Trophoblast cell (in vitro differentiated cells and primary cell): ENCODE measurements at regions not wholly inside any gene's neighbourhood (a gene's known extent, or its start where the extent isn't known, plus 50 kb on each side); places are given as distances from the start of the nearest gene placed in this dataset.
A peak's percentile ranks its signal among the peaks of the same experiment; 100 is the strongest.
"Not testable (repeated sequence)": the region's sequence is repeated elsewhere in the genome, so short reads cannot be mapped to it uniquely, and the experiment has no call there.

Experiments used
- DNase-seq, 2 donors: peaks; one replicate each; pipeline ENCODE4 v3.0.0-alpha.2; 2016
- H2AFZ ChIP-seq: 2 replicates; pipeline ENCODE4 v1.6.1; 2013; ENCODE audit warnings: low read length, moderate library complexity, mild to moderate bottlenecking; ENCODE audit not compliant: insufficient read depth, poor library complexity
- H2AK5ac ChIP-seq: 2 replicates; pipeline ENCODE4 v1.6.1; 2013; ENCODE audit warnings: mild to moderate bottlenecking, low read length
- H2BK120ac ChIP-seq: 2 replicates; pipeline ENCODE4 v1.6.1; 2013; ENCODE audit warnings: low read length, mild to moderate bottlenecking, moderate library complexity; ENCODE audit not compliant: insufficient read depth, poor library complexity
- H2BK12ac ChIP-seq: 2 replicates; pipeline ENCODE4 v1.6.1; 2013; ENCODE audit warnings: mild to moderate bottlenecking, low read length, moderate library complexity
- H2BK5ac ChIP-seq: 2 replicates; pipeline ENCODE4 v1.6.1; 2013; ENCODE audit warnings: low read length, low read depth, moderate library complexity, mild to moderate bottlenecking; ENCODE audit not compliant: poor library complexity
- H3K14ac ChIP-seq: 2 replicates; pipeline ENCODE4 v1.6.1; 2013; ENCODE audit warnings: mild to moderate bottlenecking, low read length
- H3K18ac ChIP-seq: 2 replicates; pipeline ENCODE4 v1.6.1; 2013; ENCODE audit warnings: mild to moderate bottlenecking, low read length
- H3K23ac ChIP-seq: 2 replicates; pipeline ENCODE4 v1.6.1; 2013; ENCODE audit warnings: low read length
- H3K27ac ChIP-seq: 2 replicates; pipeline ENCODE4 v1.5.1; 2013; ENCODE audit warnings: low read depth, mild to moderate bottlenecking, inconsistent platforms, low read length, moderate library complexity
- H3K27me3 ChIP-seq: 2 replicates; pipeline ENCODE4 v1.6.1; 2013; ENCODE audit warnings: inconsistent platforms, mild to moderate bottlenecking, low read length, moderate library complexity; ENCODE audit not compliant: insufficient read depth
- H3K36me3 ChIP-seq, 2 experiments: 1 replicate in 1 of 2; 2 replicates in 1 of 2; pipeline ENCODE4 v1.6.1; 2013; ENCODE audit warnings: low read length in 2 of 2, mild to moderate bottlenecking in 2 of 2, moderate library complexity in 1 of 2; ENCODE audit not compliant: insufficient read depth in 2 of 2, control insufficient read depth in 1 of 2
- H3K4ac ChIP-seq: 2 replicates; pipeline ENCODE4 v1.6.1; 2013; ENCODE audit warnings: low read depth, mild to moderate bottlenecking, low read length, moderate library complexity
- H3K4me1 ChIP-seq, 2 experiments: 1 replicate in 1 of 2; 2 replicates in 1 of 2; pipeline ENCODE4 v1.6.1; 2013; ENCODE audit warnings: low read length in 2 of 2, mild to moderate bottlenecking in 2 of 2, moderate library complexity in 1 of 2; ENCODE audit not compliant: insufficient read depth in 2 of 2, control insufficient read depth in 1 of 2
- H3K4me2 ChIP-seq: 2 replicates; pipeline ENCODE4 v1.6.1; 2013; ENCODE audit warnings: inconsistent platforms, mild to moderate bottlenecking, low read length, moderate library complexity
- H3K4me3 ChIP-seq: 2 replicates; pipeline ENCODE4 v1.5.1; 2013; ENCODE audit warnings: mild to moderate bottlenecking, low read depth, low read length, inconsistent platforms
- H3K79me1 ChIP-seq: one replicate; pipeline ENCODE4 v1.6.1; 2013; ENCODE audit warnings: low read length
- H3K79me2 ChIP-seq: 2 replicates; pipeline ENCODE4 v1.6.1; 2013; ENCODE audit warnings: low read length, mild to moderate bottlenecking; ENCODE audit not compliant: control insufficient read depth, insufficient read depth, poor library complexity
- H3K9ac ChIP-seq: 2 replicates; pipeline ENCODE4 v1.6.1; 2013; ENCODE audit warnings: mild to moderate bottlenecking, low read length
- H3K9me3 ChIP-seq: 2 replicates; pipeline ENCODE4 v1.6.1; 2013; ENCODE audit warnings: low read depth, mild to moderate bottlenecking, control low read depth, inconsistent platforms, low read length; ENCODE audit not compliant: insufficient read depth
- H4K12ac ChIP-seq: 2 replicates; pipeline ENCODE4 v1.6.1; 2013; ENCODE audit warnings: low read depth, mild to moderate bottlenecking, low read length, moderate library complexity
- H4K8ac ChIP-seq: 2 replicates; pipeline ENCODE4 v1.6.1; 2013; ENCODE audit warnings: low read depth, mild to moderate bottlenecking, low read length, moderate library complexity
- H4K91ac ChIP-seq: one replicate; pipeline ENCODE4 v1.6.1; 2013; ENCODE audit warnings: low read depth, mild to moderate bottlenecking, low read length, moderate library complexity
- WGBS: extraction: QIAGEN DNeasy Blood & Tissue Kit; methylation state at CpG from one replicate; pipeline ENCODE4 v1.1.7; 2013; ENCODE audit warnings: missing lambda C conversion rate; ENCODE audit not compliant: insufficient read length, insufficient coverage; ENCODE audit errors: extremely low coverage; 5-methylcytosine and 5-hydroxymethylcytosine counted together

DNA sequence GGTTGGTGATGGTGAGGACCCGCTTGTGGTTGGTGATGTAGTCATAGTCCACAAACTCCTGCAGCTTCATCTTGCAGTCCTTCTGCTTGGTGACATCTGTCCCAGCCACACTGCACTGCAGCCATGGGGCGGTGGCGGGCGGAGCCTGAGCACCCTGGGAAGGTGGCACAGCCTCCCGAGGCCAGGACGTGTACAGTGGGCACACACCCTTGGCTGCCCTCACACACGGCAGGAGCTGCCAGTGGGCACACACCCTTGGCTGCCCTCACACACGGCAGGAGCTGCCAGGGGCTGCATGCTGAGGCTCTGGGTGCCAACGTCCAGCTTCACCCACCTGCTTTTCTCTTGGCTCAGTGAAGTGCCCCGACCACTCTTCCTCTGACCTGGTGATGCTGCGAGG is 128.7 kb downstream of the TUBA3C start:
- no peak overlapping the region for H2BK12ac ChIP-seq
- no peak overlapping the region for H3K4me3 ChIP-seq
- no peak for DNase-seq
- H3K18ac ChIP-seq: no peak overlapping the region
- no peak overlapping the region for H2BK120ac ChIP-seq
- H3K79me2 ChIP-seq: no peaks in the 10 kb centered on the region
- no peak overlapping the region for H2AK5ac ChIP-seq
- no CpG with 5 or more reads among the region's 11 CpGs for WGBS
- no peak overlapping the region for H4K91ac ChIP-seq
- no peak overlapping the region for H3K4ac ChIP-seq
- no peak overlapping the region for H2AFZ ChIP-seq
- H3K9ac ChIP-seq: no peak overlapping the region
- H4K8ac ChIP-seq: no peak overlapping the region
- no peak overlapping the region for H4K12ac ChIP-seq
- H3K79me1 ChIP-seq: no peaks in the 10 kb centered on the region
- H3K4me2 ChIP-seq: no peak overlapping the region
- H3K9me3 ChIP-seq: peaks cover 80% of the 10 kb centered on the region
- no peak overlapping the region for H3K27ac ChIP-seq
- H3K4me1 ChIP-seq: no peaks in the 10 kb centered on the region
- H3K14ac ChIP-seq: no peak overlapping the region
- H2BK5ac ChIP-seq: no peak overlapping the region
- peaks cover 0 to 2% of the 10 kb centered on the region in 2 experiments for H3K36me3 ChIP-seq
- no peaks in the 10 kb centered on the region for H3K27me3 ChIP-seq
- H3K23ac ChIP-seq: no peak overlapping the region

DNA sequence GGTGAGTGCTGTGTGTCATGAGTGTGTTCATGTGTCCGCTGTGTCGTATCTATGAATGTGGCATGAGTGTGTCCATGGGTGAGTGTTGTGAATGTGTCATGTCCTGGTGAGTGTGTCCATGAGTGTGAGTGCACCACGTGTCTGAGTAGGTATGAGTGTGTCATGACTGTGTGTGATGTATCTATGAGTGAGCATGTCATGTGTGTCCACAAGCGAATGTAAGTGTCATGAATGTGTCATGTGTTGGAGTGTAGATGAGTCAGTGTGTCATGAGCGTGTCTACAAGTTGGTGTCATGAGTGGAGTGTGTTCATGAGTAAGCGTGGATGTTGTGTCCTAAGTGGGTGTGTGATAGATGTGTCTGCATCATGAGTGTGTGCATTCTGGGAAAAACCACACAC is 129.4 kb downstream of the TUBA3C start:
- DNase-seq: no peak
- Histone ChIP-seq H2BK5ac (no peak overlapping the region), H3K4ac (no peak overlapping the region), H4K8ac (no peak overlapping the region), H4K12ac (no peak overlapping the region), H3K9me3 (peaks cover 80% of the 10 kb centered on the region), H3K23ac (peak overlapping the region; percentile 83), H3K18ac (no peak overlapping the region), H3K27ac (no peak overlapping the region), H2AK5ac (no peak overlapping the region), H3K27me3 (no peaks in the 10 kb centered on the region), H3K9ac (no peak overlapping the region), H2AFZ (no peak overlapping the region), H2BK120ac (no peak overlapping the region), H3K14ac (no peak overlapping the region), H3K79me1 (no peaks in the 10 kb centered on the region), H2BK12ac (no peak overlapping the region), H3K4me3 (peak overlapping the region; percentile 26), H4K91ac (no peak overlapping the region), H3K4me2 (no peak overlapping the region), H3K4me1 (no peaks in the 10 kb centered on the region), H3K36me3 (peaks cover 0 to 2% of the 10 kb centered on the region in 2 experiments), H3K79me2 (no peaks in the 10 kb centered on the region)
- no CpG with 5 or more reads among the region's 6 CpGs for WGBS

DNA sequence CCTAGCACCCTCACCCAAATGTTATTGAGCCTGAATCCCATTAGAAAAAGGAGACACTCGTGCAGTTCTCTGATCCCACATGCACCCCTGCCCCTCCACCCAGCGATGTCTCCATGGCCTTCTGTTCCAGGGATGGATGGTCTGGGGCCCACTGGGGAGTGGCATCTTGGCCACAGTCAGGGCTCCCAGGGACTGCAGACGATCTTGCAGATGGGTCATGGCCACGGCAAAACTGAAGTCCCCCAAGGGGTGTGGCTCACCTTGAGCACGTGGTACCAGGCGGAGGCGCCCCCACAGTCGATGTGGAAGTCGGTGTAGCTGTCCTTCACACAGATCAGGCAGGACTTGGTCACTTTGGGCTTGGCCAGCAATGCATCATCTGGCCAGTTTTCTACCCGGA is 130.7 kb downstream of the TUBA3C start:
- Histone ChIP-seq H3K27ac (no peak overlapping the region), H3K79me1 (no peaks in the 10 kb centered on the region), H2AK5ac (no peak overlapping the region), H4K8ac (no peak overlapping the region), H3K4ac (no peak overlapping the region), H2BK120ac (no peak overlapping the region), H3K9me3 (peaks cover 68% of the 10 kb centered on the region), H3K27me3 (no peaks in the 10 kb centered on the region), H4K12ac (no peak overlapping the region), H3K18ac (no peak overlapping the region), H4K91ac (no peak overlapping the region), H2BK5ac (no peak overlapping the region), H3K23ac (no peak overlapping the region), H3K4me2 (no peak overlapping the region), H3K36me3 (peaks cover 0 to 2% of the 10 kb centered on the region in 2 experiments), H2BK12ac (no peak overlapping the region), H3K79me2 (no peaks in the 10 kb centered on the region), H3K4me1 (no peaks in the 10 kb centered on the region), H3K4me3 (peak overlapping the region; percentile 44), H3K14ac (no peak overlapping the region), H3K9ac (no peak overlapping the region), H2AFZ (no peak overlapping the region)
- DNase-seq: no peak
- WGBS: no CpG with 5 or more reads among the region's 10 CpGs

DNA sequence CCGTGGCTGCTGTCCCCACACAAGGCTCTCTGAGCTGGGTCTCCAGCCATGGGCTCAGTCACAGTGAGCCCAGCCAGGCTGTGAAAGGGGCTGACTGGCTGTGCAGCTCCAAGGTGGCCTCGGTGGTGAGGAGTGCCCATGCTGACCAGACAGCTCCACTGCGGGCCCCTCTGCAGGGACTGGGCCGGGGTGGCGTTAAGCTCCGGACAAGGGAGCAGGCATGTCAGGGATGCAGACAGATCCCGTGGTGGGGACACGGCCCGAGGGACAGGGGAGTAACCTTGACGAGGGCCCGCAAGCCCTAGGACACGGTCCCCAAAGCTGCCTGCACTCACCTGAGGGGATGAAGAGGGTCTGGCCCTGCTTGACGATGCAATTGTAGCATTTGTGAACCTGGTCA is 132.0 kb downstream of the TUBA3C start:
- no CpG with 5 or more reads among the region's 13 CpGs for WGBS
- H3K9ac ChIP-seq, H3K4me1 ChIP-seq, H3K4me3 ChIP-seq, H3K27ac ChIP-seq, H2BK5ac ChIP-seq, H2BK12ac ChIP-seq, H2AK5ac ChIP-seq, H3K14ac ChIP-seq, H3K27me3 ChIP-seq, H4K8ac ChIP-seq, DNase-seq, H2BK120ac ChIP-seq, H3K79me1 ChIP-seq, H3K4me2 ChIP-seq, H4K12ac ChIP-seq, H4K91ac ChIP-seq, H2AFZ ChIP-seq, H3K36me3 ChIP-seq, H3K79me2 ChIP-seq, H3K4ac ChIP-seq, H3K18ac ChIP-seq, H3K23ac ChIP-seq: not testable (repeated sequence)
- peaks cover 60% of the 10 kb centered on the region for H3K9me3 ChIP-seq
